Left renal cortex interstitium (tissue), 4 donors: ENCODE measurements at regions not wholly inside any gene's neighbourhood (a gene's known extent, or its start where the extent isn't known, plus 50 kb on each side); places are given as distances from the start of the nearest gene placed in this dataset.

ENCODE experiments used
- DNase-seq, 4 donors: peaks; one replicate each; pipeline ENCODE4 v3.0.0-alpha.2; 2013; ENCODE audit warnings: low read depth in 4 of 4, low spot score in 2 of 4, missing footprints in 1 of 4

DNA sequence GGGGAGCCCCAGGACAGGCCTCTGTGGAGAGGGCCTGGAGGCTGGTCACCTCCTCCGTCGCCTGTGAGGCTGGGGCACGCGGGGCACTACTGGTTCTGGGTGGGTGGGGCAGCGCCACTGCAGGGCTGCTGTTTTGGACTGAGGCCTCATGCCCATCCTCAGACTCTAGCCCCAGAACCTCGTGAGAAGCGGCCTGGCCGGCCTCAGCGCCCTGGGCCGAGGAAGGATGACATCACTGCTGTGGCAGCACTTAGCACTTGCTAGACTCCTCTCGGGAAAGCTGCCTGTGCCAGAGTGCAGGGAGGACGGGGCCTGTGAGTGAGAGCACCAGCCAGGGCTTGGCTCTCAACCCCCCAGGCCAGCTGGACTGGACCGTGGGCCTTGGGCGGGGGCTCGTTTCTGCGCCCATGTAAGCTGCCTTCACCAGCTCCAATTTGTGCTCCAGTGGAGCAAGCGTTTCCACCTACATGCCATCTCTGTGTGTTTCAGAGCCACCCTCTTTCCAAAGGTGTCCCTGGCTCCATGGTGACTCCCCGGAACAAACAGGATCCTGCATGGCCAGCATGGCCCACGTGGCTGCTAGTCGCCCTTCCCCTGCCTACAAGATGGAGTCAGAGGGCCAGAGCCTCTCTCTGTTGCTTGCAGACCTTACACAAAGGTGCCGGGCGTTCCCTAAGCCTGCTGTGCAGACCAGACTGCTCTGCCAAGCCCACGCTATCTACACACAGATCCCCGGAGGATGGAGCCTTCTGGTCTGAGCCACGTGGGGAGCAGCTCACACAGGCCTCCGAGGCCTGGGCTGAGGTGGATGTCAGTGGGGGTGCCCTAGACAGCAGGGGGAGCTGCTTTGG lies 102.9 kb downstream of the CTTN start:
- no peak for DNase-seq

DNA sequence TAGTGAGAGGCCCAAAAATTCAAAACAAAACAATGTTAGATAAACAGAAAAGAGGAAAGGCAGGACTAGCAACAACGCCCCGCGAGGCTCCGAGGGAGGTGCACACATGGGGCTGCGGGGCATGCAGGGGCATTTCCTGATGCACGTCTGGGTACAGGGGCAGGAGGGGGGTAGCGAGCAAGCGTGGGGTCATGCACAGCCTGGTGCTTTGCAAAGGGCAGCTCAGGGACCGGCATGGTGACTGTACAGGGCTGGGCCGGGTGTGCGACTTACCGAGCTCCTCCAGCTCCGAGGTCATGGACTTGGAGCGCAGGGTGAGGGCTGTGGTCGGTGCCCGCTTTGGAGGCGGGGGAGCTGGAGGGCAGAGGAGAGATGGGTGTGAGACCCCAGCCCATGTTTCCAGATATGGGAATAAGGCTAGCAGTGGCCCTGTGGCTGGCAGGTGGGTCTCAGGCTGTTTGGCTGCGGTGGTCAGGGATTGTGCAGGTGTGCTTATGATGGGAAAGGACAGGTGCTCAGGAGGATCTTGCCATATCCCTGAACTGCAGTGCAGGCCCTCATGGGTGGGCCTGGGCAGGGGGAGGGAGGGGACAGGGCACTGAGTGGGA lies 103.7 kb downstream of the CTTN start:
- no peak for DNase-seq

DNA sequence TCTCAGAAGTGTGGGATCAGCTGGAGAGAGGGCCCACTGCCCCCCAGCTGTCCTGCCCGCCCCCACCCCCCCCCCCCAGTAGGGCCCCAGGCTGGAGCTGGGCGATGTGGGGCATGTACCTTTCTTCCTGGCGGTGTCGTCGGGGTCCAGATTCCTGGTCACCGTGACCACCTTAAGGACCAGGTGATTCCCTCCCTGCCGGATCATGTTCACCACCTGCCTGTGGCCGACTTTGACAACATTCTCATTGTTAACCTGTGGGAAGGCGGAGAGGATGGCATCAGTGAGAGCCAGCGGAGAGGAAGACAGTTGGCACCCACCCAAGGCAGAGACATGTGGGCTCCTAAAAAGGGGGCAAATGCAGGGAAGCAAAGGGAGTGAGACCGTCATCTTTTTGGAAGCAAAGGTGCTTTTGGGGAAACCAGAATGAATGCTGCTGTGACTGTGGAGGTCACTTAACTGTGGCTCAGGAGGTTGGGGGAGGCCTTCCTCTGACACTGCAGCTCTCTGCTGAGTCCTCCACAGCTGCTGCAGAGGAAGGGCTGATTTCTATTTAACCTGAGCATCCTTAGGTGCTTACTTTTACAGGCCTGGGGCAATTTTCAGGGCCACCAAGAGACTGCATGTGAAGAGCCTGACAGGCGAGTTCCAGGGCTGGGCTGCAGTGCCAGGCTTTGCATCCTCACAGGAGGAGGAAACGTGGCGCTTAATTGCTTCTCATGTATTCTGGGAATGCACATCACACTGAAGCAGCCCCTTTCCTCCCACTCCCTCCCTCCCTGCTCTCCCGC lies 104.5 kb downstream of the CTTN start:
- DNase-seq = no peak

DNA sequence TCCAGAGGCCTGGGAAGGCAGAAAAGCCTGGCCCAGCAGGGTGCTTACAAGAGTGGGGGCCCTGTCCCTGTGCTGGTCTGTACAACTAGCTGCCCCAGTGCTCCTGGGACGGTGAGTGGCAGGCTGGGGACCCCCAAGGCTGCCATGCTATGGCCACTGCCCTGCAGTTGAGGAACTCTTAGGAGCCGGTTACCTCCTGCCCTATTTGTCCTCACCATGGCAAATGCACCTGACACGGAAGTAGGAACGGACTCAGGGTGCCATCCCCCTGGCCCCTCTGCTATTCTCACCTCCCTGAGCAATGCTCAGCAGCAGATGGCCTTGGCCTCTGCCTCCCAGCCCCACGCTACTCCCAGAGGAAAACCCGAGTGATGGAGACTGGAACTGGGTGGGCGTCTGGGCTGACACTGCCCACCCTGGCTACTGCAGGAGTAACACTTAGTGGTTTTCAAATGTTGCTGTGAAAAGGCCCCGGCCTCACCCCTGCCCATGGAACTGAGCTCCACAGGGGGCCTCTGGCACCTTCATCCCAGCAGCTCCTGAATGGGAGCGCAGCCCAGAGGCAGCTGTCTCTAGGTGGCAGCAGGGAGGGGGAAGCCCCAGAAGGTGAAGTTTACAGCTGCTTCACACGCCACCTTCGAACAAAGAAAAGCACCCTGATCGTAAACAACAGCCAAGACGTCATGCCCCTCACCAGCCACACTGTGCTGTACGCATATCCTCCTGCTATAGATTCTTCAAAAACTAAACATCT lies 105.3 kb downstream of the CTTN start:
- no peak for DNase-seq

DNA sequence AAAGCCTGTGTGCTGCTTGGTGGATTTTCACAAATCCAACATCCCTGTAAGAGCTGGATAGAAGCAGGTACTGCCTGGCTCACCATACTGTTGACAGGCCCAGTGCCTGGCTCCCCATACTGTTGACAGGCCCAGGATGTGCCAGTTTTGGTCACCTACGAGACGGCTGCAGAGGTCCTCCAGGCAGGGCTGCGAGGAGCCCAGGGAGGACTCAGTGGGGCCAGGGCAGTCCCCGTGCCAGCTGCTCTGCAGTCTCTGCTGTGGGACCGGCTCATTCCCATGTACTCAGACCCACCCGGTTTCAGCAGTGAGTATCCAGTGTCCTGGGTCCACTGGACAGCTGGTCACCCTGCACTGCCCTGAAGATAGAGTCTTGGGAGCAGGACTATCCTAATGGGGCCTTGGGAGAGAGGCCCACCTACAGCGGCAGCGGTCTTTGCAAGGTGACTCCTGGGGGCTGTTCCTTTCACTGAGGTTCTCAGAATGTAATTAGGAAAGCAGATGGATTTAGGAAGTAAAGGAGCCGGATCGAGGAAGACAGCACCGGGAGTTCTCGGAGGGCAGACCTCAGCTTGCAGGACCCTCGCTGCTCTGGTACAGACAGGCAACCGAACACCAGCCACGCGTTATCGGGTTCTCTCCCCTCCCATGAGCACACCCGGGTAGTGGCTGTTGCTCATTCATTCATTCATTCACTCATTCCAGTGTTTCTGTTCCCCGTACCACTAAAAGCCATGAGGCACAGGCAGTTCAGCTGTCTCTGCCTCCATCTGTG lies 106.1 kb downstream of the CTTN start:
- no peak for DNase-seq

DNA sequence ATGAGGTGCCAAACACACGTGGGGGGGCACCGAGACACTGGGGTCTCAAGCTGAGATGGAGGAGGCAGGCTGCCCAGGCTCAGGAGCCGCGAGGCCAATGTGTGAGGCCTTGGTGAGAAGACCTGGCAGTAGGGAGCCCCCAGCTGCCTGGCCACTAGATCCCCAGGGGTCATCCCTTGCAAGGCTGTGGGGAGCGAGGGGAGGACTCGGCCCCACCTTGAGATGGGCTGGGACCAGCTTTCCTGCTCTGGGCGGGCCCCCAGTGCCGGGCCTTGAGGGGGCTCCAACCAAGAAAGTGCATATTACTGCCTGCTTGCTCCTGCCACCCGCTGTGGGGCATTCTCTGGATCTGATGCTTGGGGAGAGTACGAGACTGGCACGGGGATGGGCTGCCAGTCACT lies 107.0 kb downstream of the CTTN start:
- no peak for DNase-seq

DNA sequence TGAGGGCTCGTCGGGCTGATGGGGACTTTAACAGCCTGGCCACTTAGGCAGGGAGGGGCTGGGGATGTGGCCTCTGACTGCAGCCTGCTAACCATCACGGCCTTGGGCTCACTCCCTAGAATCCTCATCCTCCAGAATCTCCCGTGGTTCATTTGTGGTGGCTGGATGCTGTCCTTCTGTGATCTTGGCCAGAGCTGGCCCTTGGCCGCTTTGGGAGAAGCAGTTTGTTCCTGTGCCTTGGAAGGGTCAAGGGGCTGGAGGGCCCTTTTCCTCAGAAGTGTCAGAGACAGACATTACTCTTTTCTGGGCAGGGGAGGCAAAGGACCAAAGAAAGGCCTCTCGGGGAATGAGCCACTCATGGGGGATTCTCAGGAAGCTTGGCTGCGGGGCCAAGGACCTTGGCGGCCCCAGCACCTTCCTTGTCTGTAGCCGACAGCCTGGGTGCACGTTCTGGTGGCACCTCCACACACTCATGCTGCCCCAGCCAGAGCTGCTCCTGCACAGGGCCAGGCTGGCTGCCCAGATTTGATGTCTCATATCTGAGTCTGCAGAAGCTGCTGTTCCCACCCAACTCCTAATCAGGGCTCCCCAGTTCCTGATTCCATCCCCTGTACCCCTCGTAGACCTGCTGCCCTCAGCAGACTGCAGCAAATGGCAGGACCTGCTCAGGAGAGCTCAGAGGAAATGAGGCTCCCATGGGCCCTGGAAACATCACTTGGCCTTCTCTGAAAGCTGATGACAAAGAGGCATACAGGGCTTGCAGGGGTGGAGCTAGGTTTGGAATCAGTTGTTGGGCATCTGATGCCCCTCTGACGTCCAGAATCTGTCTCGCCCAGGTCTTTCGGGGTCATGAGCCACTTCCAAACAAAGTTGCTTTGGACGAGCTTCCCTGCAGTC lies 107.7 kb downstream of the CTTN start:
- no peak for DNase-seq

DNA sequence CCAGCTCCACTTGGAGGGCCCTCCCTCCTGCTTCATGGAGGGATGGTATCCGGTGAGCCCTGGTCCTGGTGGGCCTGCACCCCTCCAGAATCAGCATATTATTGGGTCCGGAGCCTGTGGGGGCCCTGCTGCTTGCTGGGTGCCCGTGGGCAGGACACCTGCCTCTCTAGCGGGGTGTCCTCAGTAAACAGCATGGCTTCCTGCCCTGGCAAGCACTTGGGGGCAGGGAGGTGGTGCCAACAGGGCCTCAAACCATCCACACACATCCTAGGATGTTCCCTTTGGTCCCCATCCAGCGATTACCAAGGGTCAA lies 108.3 kb downstream of the CTTN start:
- DNase-seq = no peak

DNA sequence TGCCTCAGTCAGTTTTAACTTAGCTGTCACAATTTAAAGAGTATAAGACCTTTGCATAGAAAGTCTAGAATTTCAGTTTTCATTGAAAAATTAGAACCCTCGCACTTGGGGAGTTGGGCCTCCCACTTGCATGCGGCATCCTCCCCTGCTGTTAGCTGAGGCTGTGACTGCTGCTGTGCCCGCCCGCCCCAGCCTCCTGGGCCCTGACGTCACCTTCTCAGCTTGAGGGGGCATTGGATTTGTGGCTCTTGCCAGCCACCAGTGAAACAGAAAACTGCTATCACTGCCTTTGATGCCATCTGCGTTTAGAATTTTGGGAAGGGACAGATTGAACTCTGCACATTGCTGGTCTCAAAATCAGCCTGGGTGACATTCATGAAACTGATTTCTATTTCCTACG lies 108.7 kb downstream of the CTTN start:
- no peak for DNase-seq

DNA sequence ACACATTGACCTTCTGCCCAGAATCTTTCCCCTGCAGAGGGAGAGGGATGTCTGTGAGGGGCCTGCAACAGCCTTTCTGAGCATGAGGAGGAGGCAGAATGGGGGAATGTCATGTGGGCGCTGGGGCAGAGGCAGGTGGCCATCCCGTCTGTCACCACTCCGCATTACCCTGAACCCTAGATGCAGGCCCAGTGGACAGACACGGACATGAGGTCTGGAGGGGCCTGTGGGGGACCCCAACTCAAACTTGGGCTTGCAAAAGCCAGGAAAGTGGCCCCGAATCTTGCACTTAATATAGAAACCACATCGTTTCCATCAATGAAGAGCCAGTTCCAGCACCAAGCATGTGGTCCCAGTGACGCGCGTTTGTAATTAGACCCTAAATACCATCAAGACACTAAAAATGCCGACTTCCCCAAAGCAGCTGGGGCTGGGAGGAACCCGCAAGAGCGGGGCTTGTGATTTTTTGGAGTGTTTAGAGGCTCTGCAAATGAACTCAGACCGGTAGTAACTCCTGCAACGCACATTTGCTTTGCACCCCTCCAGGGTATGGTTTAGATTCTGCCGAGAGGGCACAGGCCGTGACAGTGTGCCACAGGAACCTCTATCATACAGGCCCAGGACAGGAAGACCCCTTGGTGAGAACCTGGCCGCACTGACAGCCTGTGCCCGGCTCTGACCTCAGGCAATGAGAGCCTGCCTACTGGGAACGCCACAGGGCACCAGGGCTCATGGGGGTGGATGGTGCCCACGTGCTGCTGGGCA lies 109.3 kb downstream of the CTTN start:
- DNase-seq = no peak

DNA sequence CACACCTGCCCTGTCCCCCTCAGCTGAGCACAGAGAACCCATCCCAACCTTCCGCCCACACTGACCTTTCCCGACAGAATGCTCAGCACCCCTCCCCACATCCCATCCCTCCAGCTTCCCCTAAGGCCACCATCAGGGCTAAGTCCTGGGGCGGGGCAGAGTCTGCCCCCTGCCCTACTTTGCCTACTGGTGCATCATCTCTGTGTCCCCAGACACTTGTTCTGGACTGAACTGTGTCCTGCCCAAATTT lies 109.8 kb downstream of the CTTN start:
- DNase-seq = no peak

DNA sequence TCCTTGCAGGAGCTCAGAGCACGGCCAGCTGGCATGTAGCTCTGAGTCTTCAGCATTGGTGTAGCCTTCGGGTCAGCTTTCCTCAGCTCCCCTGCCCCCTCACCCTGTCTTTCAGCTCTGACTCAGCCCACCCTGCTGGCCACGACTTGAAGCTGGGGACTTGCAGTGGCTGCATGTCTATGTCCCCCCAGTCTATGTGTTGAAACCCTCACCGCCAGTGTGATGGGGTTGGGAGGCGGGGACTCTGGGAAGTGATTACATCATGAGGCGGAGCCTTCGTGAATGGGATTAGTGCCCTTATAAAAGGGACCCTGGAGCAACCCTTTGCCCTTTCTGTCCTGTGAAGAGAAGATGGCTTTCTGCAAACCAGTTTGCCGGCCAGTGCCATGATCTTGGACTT lies 111.1 kb downstream of the CTTN start:
- no peak for DNase-seq

DNA sequence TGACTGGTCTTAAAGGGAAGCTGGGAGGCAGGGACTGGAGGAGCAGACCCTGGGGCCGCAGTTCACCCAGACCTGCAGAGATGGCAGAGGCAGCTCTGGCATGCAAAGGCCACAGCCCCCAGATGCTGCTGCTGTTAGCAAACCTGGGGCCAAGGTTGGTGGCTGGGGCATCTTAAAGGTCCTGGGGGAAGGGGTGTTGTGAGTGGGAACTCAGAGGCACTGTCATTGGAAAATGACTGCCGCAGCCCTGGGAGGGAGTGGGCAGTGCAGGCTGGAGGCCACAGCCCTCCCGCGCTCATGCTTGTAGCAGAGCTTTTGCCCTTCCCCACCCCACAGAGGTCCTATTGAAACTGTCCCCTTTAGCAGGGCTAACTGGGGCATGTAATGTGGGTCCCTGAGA lies 111.8 kb downstream of the CTTN start:
- DNase-seq = no peak

DNA sequence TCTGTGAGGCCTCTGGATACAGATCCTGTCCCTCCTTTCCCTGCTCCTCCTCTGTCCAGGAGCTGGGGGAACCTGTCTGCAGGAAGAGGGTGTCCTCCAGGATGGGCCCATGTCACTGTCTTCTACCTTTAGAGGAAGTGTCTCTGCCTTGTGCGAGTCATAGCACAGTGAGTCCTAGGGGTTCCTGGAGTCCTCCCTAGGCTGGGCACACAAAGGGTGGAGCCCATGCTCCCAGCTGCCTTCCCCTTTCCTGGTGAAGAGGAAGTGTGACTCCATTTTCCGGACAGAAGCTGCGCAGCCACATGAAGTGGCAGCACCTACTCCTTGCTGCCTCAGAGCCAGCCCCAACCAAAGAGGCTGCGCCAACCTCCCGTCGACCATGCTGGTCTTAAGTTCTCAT lies 112.2 kb downstream of the CTTN start:
- no peak for DNase-seq

DNA sequence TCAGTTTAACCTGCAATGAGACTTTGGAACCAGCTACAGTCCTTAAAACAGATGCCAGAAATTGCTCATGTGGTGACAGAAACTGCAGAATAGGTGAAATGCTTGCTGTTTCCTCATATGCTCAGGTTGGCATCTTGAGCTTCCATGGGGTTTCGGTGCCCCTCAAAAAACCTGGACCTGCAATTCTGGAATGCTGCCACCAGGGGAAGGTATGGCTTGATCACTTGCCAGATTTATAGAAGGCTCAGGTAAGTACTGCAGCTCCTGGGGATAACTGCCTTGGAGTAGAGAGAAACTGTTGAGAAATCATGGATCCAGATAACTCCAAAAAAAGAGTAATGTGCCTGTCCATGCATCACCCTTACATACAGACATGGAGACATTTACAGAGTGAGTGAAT lies 113.0 kb downstream of the CTTN start:
- no peak for DNase-seq

DNA sequence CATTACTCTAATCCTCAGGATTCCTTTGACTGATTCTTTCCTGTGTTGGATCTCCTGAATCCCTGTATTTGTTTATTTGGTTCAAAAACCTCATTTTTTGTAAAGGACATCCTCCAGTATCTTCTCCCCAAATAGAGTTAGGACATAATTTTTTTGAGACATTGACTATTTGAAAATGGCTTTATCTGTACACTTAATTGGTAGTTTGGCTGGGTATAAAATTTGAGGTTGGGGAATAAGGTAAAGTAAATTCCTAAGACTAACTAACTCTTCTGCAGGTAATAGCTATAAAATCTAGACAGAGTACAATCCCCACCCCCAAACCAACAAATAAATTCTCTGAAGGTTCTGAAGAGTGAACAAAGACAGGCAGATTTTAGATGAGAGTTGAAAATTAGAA lies 114.4 kb downstream of the CTTN start:
- DNase-seq = no peak

DNA sequence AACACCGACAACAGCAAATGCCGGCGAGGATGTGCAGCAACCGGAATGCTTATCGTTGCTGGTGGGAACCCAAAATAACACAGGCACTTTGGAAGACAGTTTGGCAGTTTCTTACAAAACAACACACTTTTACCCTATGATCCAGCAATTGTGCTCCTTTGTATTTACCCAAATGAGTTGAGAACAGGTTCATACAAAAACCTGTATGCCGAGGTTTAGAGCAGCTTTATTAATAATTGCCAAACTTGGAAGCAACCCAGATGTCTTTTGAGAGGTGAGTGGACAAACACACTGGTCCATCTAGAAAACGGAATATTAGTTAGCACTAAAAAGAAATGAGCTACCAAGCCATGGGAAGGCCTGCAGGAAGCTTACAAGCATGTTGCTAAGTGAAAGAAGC lies 118.9 kb downstream of the CTTN start:
- no peak for DNase-seq

DNA sequence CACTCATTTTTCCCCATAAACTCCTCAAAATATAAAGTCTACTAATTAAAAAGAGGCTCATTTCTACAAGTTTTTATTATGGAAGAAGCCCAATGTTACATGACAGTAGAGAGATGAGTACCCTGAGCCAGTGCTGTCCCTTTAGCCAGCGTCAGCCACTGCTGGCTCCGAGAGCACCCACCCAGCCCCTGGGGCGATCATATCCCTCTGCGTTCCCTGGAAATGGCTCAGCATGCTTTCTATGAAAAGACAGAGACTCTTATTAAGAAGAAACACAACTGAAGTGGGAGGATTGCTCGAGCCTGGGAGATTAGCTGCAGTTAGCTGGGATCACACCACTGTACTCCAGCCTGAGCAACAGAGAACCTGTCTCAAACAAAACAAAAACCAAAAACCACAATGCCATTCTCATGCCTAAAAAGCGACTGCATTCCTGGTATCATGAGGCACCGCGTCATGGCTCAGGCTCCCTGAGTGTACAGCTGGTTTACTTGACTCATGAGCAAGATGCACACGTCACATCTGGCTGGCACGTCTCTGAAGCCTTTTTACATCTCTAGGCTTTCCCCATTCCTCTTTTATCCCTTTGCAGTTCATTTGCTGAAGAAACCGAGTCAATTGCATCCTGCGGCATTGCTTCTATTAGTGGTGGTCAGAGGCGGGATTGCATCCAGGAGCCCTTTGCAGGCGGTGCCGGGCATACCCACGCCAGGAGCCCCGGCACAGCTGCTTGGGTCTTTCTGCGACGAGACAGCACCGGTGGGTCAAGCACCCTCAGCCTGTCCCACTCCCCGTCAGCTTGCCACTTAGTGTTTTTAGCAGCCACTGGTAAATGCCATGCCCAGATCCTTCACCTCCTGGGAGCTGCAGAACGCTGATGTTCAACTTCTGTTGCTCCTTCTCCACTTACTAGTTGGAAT lies 119.9 kb downstream of the CTTN start:
- DNase-seq = no peak
